GM18907 (cell line): ENCODE measurements at regions not wholly inside any gene's neighbourhood (a gene's known extent, or its start where the extent isn't known, plus 50 kb on each side); places are given as distances from the start of the nearest gene placed in this dataset.
"Not testable (repeated sequence)": the region's sequence is repeated elsewhere in the genome, so short reads cannot be mapped to it uniquely, and the experiment has no call there.

Experiments
- ATAC-seq: cut with Tn5 transposase; IDR thresholded peaks from one replicate; pipeline ENCODE4 v1.9.1; 2021; ENCODE audit warnings: mild to moderate bottlenecking, moderate library complexity; ENCODE audit not compliant: unreplicated experiment

DNA sequence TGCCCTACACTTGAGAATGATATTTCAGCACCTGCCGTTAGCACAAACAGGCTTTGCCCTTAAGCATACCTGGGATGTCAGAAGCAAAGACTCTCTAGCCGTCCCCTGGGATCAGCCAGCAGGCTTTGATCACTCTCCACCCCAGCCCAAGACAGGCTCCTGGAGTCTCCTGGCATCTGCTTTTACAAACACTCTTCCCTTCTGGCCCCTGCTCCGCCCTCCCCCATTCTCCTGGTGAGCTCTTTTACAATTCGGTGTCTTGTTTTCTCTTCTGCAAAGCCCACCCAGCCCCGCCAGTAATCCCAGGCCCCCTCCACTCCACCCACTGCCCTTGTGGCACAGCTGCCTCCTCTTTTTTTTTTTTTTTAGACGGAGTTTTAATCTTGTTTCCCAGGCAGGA lies 50.4 kb downstream of the KATNIP start:
- no peak for ATAC-seq

DNA sequence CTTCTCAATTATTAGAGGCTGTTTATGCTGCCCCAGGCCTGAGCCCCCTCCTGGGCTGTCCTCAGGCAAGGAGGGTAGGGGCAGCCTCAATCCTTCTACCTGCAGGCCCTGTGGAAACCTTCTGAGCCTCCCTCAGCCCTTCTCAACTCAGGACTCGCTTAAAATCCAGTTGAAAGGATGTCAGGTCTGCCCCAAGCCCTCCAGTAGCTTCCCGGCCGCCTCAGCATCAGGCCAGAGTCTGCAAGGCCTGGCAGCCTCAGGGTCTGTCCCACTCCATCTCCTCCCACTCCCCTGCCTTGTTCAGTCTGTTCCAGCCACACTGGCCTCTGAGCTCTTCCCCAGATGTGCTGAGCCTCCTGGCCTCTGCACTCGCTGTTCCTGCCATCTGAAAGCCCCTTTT lies 52.2 kb downstream of the KATNIP start:
- no peak for ATAC-seq

GRCh38 chr16:27605500-27606106 lies 55.7 kb downstream of the KATNIP start:
- ATAC-seq, result not testable (repeated sequence)

DNA sequence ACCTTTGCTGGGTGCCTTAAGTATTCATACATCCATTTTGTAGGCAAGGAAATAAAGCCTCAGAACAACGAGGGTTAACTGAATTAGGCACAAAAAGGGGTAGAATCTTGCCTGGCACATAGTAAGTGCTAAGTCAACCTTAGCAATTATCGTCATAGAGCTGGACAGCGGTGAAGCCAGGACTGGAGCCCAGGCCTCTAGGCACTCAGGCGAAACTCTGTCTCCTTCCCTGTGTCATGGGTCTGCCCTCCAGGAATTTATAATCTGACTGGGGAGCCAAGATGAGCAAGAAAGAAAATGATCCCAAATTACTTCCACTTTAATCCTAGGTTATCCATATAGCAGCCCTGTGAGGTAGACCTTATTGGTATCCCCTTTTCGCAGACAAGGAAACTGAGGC lies 61.4 kb downstream of the KATNIP start:
- ATAC-seq, result no peak

- ATAC-seq, result no peak
Measured at GRCh38 chr16:27613238-27613791, 63.4 kb downstream of the KATNIP start.

DNA sequence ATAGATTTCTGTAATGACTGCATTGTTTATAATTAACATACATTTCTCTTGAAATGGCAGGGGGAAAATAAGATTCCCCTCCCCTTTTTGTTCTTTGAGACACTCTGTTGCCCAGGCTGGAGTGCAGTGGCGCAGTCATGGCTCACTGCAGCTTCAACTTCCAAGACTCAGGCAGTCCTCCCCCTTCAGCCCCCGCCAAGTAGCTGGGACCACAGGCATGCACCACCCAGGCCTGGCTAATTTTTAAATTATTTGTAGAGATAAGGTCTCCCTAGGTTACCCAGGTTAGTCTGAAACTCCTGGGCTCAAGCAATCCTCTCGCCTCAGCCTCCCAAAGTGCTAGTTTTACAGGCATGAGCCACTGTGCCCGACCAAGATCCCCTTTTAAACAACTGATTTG lies 67.7 kb downstream of the KATNIP start:
- ATAC-seq, result no peak

DNA sequence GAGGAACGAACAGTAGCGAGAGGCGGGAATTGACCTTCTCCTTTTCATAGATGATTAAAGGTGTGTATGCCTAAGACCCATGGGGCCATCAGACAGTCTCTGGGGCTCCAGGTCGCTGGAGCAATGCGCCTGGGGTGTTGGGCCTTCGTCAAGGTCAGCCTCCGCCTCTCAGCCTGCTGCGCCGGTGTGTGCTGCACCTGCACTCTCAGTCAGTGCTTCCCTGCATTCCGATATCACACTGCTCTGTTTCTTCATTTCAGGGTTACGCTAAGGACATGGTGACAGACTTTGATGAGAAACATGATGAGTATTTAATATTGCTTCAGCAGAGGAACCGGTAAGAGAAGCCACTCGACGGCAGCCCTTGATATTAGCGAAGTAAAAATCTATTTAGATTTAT lies 68.2 kb downstream of the KATNIP start:
- no peak for ATAC-seq

GRCh38 chr16:27618606-27619327 lies 68.8 kb downstream of the KATNIP start:
- no peak for ATAC-seq

GRCh38 chr16:27620541-27620940 lies 70.6 kb downstream of the KATNIP start:
- no peak for ATAC-seq

GRCh38 chr16:27624154-27625049 lies 74.5 kb downstream of the KATNIP start:
- no peak for ATAC-seq

DNA sequence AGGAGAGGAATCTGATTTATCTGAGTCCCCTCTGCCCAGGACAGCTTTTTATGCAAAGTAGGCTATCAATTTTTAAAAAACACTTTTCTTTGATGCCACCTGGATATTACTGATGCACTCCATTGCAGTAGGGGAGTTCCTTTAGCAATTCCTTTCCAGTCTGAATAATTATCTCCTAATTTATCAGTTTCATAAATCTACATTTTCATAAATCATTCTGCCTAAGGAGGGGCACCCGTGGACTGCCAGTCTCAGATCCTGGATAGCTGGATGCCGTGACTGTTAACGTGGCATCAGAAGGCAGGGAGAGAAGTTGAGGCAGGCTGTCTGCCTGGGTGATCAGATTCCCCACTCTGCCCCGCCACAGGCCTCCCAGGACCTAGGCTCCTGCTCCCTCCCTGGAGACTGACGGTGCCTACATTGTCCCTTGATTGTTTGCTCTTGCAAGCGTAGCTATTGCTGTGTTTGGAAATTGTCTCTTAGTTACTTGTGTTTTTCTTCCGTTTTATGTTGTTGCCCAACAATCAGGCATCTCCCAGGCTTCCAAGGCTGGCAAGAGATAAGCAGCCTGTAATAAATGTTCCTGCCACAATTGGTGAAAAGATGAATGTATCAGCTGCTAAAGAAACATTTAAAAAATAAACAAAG lies 75.2 kb downstream of the KATNIP start:
- no peak for ATAC-seq

- no peak for ATAC-seq
Measured at GRCh38 chr16:27627136-27627535, 77.2 kb downstream of the KATNIP start.

DNA sequence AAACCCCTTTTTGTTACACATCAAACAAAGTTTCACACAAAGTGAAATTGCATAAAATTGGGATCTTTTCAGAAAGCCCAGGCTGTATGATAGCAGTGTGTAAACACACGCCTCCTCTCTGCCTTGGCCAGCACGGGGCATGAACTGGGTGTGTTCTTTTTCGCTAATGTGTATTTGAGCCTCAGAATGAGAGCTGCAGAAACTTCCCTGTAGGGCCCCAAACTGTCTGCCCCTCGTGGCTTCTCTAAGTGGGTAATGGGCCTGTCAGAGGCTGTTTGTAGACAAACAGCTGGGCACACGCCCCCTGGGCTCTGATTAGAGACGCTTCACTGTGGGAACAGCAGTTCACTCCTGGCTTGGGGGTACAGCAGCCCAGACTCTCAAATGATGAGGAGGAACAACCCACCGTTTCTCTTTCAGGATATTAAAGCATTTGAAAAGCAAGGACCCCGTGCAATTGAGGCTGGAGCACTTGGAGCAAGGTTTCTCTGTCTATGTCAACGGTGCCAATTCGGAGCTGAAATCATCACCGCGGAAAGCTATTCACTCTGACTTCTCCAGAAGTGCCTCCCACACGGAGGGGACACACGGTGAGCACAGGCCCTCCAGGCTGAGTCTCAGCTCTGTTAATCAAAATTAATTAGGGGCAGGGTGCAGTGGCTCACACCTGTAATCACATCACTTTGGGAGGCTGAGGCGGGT lies 78.4 kb downstream of the KATNIP start:
- no peak for ATAC-seq

DNA sequence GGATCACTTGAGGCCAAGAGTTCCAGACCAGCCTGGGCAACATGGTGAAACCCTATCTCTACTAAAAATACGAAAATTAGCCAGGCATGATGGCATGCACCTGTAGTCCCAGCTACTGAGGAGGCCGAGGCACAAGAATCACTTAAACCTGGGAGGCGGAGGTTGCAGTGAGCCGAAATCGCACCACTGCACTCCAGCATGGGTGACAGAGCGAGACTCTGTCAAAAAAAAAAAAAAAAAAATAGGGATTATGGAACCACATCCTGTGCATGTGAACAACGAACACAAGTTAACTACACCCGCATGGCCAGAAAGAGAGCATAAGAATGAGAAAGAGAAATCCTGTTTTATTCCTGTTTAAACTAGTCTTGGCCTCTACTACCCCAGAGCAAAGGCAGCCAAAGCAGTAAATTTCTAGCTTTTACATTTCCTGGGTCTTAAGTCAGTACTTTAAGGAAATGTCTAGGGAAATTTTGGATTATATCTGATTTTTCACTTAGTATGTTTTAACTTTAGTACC lies 79.1 kb downstream of the KATNIP start:
- not testable (repeated sequence) for ATAC-seq

DNA sequence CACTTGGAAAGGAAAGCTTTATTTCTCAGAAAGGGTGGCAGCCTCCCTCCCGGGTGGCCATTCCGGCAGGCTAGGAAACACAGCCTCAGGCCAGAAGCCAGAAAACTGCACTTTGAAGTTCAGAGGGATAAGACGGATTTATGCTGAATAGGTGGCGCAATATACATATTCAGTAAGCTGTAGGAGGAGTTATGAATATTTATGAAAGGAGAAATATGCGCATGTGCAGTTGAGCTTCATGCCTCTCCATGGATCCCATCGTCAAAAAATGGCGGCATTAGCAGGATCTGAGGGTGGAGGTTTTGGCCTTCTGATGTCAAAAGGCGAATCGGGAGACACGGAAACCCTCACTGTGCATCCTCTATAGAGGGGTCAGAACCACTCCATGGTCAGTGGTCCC lies 82.3 kb downstream of the KATNIP start:
- no peak for ATAC-seq

- ATAC-seq, result no peak
Measured at GRCh38 chr16:27633221-27633620, 83.3 kb downstream of the KATNIP start.

DNA sequence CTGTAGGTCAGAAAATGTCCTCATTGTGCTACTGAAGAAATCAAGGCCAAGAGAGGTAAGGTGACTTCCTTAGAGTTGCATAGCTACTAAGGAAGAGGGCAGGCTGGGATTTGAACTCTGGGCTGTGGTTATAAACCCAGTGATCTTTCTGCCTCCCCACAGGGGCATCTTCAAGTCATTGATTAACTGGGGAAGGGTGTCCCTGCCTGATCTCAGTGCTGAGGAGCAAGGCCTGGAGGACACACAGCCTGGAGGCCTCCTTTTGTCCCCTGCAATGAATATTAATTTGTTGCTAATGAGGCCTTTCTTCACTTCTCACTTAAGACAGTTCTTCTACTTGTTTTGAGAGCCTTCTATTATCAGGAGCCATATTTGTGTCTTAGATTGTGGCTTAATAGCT lies 83.8 kb downstream of the KATNIP start:
- ATAC-seq, result no peak

DNA sequence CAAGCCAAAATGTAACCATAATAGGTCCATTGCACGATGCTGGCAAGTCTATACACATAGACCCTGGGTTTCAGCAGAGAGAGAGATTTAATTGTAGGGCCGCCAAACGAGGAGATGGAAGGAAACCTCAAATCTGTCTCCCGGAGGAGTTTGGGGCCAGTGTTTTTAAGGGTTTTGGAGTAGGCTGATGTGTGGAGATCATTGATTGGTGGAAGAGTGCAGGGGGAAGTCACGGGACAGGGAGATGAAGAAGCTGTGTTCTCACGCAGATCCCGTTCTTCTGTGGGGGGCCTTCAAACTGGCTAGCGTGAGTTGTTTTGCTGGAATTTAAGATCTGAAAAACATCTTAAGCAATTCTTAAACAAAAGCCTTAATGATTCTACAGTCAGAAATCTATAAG lies 84.8 kb downstream of the KATNIP start:
- no peak for ATAC-seq

DNA sequence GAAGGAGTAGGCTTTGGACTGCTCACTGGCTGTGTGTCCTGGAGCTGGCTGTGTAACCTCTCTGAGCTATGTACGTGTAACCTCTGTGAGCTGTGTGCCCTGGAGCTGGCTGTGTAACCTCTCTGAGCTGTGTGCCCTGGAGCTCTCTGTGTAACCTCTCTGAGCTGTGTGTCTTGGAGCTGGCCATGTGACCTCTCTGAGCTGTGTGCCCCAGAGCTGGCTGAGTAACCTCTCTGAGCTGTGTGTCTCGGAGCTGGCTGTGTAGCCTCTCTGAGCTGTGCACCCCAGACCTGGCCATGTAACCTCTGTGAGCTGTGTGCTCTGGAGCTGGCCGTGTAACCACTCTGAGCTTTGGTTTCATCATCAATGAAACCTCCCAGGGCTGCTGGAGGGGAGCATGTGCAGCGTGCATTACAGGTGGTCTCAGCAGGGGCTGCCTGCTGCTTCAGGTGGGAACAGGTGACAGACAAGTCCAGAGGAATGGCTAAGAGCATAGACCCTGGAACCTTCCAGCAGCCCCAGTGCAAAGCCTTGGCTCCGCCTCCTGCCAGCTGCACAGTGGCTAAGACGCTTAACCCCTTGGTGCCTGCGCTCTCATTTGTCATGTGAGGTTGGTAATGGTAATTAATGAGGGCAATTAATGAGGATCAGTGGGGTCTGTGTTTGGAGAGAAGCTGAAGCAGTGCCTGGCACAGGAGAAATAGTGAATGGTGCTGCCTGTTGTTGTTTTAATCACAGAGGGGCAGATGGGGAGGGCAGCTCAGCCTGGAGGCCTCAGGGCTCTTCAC lies 86.7 kb downstream of the KATNIP start:
- no peak for ATAC-seq
